Bronchial epithelial cell (primary cell): ENCODE measurements at regions not wholly inside any gene's neighbourhood (a gene's known extent, or its start where the extent isn't known, plus 50 kb on each side); places are given as distances from the start of the nearest gene placed in this dataset.

Experiments
- DNase-seq: peaks from one replicate; pipeline ENCODE4 v3.0.0-alpha.2; 2010; ENCODE audit warnings: low read depth
- FAIRE-seq: peaks from 2 replicates; lab custom pipeline; 2011; peaks lifted over from hg19 to GRCh38; lab: Jason Lieb, UNC
- H3K27me3 ChIP-seq: 2 replicates; pipeline ENCODE4 v1.5.1; 2011; ENCODE audit warnings: low read length; ENCODE audit not compliant: control insufficient read depth, insufficient read depth
- H3K36me3 ChIP-seq: 2 replicates; pipeline ENCODE4 v1.5.1; 2011; ENCODE audit warnings: low read length; ENCODE audit not compliant: control insufficient read depth, insufficient read depth
- H3K4me3 ChIP-seq: 2 replicates; pipeline ENCODE4 v1.5.1; 2011; ENCODE audit warnings: mild to moderate bottlenecking, low read depth, low read length, control low read depth
- TF ChIP-seq, protein P1 (sequence below): IDR thresholded peaks from 2 replicates; pipeline ENCODE4 v1.5.1; 2011; ENCODE audit warnings: mild to moderate bottlenecking, moderate library complexity, low read length, control low read depth, inconsistent platforms; ENCODE audit not compliant: insufficient read depth, severe bottlenecking

DNA sequence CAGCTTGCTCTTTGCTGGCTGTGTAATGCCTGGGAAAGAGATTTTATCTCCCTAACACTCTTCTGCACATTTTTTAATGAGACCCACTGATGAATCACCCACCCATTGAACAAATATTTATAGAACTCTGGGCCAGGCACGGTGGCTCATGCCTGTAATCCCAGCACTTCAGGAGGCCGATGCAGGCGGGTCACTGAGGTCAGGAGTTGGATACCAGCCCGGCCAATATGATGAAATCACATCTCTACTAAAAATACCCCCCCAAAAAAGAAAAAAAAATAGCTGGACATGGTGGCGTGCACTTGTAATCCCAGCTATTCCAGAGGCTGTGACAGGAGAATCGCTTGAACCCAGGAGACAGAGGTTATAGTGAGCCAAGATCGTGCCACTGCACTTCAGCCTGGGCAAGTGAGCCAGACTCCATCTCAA lies 82.1 kb upstream of the SIRPA start:
- H3K27me3 ChIP-seq = no peaks in the 10 kb centered on the region
- FAIRE-seq (peak; percentile 87), DNase-seq (peak; percentile 52)
- TF ChIP-seq, protein P1, sequence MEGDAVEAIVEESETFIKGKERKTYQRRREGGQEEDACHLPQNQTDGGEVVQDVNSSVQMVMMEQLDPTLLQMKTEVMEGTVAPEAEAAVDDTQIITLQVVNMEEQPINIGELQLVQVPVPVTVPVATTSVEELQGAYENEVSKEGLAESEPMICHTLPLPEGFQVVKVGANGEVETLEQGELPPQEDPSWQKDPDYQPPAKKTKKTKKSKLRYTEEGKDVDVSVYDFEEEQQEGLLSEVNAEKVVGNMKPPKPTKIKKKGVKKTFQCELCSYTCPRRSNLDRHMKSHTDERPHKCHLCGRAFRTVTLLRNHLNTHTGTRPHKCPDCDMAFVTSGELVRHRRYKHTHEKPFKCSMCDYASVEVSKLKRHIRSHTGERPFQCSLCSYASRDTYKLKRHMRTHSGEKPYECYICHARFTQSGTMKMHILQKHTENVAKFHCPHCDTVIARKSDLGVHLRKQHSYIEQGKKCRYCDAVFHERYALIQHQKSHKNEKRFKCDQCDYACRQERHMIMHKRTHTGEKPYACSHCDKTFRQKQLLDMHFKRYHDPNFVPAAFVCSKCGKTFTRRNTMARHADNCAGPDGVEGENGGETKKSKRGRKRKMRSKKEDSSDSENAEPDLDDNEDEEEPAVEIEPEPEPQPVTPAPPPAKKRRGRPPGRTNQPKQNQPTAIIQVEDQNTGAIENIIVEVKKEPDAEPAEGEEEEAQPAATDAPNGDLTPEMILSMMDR = no peak
- H3K4me3 ChIP-seq = no peak overlapping the region
- H3K36me3 ChIP-seq = no peaks in the 10 kb centered on the region

DNA sequence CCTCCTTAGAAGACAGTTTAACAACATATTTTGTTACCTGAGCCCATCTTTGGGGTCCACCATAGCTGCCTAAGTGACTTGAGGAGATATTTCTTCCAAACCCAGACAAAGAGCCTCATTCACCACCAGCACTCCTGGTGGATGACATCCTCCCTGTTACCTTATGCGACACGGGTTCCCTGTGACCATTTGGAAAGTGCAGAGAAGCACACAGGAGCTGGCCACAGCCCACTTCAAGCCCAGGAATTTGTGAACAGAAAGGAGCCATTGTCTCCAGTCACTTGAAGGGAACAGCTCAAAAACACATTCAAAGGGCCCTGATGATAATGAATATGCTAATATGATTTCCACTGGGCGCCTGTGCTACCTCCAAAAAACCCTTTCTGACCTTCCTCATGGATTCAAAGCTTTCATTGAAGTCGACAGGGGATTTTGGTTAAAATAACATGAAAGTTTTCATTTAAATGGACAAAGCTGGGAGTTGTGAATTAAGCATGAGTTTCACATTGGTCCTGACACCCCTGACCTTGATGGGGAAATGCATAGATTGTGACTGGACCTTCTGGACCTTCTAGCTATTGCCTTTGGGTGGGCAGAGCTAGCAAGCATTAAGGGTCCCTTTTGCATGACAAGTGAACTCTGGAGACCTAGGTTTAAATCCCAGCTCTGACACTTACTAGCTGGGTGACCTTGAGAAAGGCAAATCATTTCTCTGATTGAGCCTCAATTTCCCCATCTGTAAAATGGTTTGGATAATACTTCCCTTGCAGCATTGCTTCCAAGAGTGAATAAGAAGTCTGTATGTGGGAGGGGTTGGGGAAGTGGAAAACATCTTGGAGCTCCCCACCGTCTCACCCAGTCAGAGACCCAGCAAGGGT lies 83.3 kb upstream of the SIRPA start:
- DNase-seq (no peak), FAIRE-seq (no peak)
- Histone ChIP-seq H3K27me3 (no peaks in the 10 kb centered on the region), H3K4me3 (no peak overlapping the region), H3K36me3 (no peaks in the 10 kb centered on the region)
- TF ChIP-seq, protein P1 = no peak

DNA sequence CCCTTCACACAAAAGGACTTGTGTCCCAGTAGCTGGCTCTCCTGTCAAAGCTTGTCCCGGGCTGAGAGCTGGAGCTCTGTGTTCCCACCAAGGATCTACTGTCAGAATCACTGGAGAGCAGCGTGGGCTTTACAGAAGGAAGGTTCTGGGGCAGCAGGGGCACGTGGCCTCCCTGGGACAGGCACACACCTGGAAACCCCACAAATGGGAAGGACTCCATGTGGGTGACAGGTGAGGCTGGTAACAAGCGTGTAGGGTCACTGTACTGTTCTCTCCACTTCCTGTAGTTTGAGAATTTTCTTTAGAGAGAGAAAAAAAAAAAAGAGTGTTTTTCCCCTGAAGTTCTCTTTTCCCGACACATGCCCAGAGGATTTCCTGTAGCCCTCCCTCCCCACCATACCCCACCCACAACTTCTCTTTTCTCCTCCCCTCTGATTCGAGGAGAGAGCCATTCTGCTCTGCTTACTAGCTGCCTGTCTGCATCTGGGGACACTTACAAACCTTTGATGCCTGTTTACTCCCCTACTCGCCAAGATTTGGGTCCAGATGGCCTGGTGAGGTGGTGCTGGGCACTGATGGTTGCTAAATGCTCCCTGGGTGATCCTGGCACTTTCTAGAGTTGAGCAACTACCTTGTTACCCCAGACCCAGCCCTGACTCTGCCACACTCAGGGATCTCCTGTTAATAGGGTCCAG lies 84.1 kb upstream of the SIRPA start:
- peak; percentile 36 for FAIRE-seq
- Histone ChIP-seq H3K27me3 (no peaks in the 10 kb centered on the region), H3K36me3 (no peaks in the 10 kb centered on the region), H3K4me3 (no peak overlapping the region)
- TF ChIP-seq, protein P1 = no peak
- DNase-seq = no peak

DNA sequence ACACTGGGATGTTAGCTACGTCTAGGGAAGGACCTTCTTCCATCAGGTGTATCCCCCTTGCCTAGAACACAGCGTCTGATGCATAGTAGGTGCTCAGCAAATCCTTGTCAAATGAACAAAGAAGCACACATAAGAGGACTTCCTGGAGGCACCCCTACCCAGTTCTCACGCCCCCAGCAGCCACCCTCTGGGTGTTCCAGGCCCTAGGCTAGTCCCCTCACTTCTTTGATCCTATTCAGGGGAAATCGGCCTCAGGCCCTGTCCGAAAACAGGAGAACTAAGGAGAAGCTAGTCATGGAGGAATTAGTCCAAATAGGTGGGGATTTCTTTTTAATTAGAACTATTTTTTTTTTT lies 84.7 kb upstream of the SIRPA start:
- no peaks in the 10 kb centered on the region for H3K27me3 ChIP-seq
- no peak for DNase-seq
- TF ChIP-seq, protein P1 = no peak
- no peaks in the 10 kb centered on the region for H3K36me3 ChIP-seq
- no peak overlapping the region for H3K4me3 ChIP-seq
- peak; percentile 91 for FAIRE-seq

DNA sequence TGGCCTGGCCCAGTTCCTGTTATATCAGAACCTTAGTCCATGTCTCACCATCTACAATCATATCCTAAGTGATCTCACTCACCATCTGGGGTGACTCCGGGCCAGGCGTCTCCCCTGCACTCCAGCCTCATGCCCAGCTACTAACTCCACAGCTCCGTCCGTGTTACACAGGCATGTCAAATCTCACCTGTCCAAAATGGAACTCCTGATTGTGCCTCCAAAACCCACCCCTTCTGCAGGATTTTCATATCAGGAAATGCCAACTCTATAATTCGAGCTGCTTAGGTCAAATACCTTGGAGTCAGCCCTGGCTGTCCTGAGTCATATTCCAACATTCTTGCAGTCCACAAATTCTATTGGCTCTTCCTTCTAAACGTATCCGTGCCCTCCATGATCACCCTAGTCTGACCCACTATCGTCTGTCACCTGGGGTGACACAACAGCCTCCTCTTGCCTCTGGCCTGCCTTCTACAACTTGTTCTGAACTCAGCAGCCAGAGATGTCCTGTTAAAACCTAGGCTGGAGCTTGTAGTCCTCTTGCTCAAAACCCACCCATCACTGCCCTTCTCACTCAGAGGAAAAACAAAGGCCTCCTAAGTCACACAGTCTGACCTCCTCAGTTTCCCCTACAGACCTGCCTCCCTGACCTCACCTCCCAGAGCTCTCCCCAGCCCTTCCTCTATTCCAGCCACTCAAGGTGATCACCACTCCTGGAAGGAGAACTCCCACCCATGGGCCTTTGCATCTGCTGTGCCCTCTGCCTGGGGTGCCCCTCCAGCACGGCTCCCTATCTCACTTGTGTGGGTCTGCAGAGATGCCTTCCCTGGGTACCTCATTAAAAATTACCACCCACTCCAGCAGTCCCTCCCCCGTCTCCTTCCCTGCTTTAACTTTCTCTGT lies 85.3 kb upstream of the SIRPA start:
- Histone ChIP-seq H3K36me3 (no peaks in the 10 kb centered on the region), H3K27me3 (no peaks in the 10 kb centered on the region), H3K4me3 (no peak overlapping the region)
- TF ChIP-seq, protein P1 = no peak
- FAIRE-seq = peak; percentile 79
- DNase-seq = peak; percentile 91
